ENCODE measurements at regions not wholly inside any gene's neighbourhood (a gene's known extent, or its start where the extent isn't known, plus 50 kb on each side); places are given as distances from the start of the nearest gene placed in this dataset.

DNA sequence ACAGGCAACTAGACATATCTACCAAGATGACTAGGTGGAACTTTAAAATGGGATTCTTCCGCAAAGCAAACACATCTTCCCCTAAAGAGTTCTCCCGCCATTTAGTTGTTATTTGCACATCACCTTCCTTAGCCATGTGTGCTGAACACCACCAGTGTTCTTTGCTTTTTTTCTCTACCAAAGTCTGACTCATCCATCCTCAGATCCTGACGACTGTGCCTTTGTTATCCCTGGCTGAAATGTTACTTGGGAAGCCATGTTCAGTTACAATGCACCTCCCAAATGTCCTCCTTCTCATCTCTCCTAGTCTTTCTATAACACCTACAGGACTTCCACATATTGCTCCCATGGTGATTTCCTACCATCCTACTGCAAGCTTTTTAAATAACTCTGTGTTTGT is 593.5 kb upstream of the ARID1B start:
- no peaks in the 10 kb centered on the region for H3K27me3 Mint-ChIP-seq

DNA sequence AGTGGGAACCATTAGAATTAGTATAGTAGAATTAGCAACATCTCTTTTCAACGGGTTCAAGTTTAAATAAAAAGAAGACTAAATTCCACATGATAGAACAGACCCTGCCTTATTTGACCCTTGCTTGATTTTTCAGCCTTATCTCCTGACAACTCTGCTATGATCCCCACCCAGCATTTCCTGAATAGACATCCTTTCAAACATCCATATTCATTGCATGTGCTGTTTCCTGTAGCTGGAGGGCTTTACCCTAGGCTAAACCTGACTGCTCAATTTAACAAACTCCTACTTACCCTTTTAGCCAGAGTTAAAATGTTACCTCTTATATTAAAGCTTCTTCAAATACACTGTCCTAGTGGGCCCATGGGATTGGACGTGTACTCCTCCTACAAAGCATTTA is 594.8 kb upstream of the ARID1B start:
- no peaks in the 10 kb centered on the region for H3K36me3 Mint-ChIP-seq
- H3K4me3 Mint-ChIP-seq, result no peak overlapping the region
- H3K4me1 Mint-ChIP-seq (ENCODE audit: low read depth), result no peaks in the 10 kb centered on the region
- peaks cover 4% of the 10 kb centered on the region for H3K9me3 Mint-ChIP-seq (ENCODE audit: low read depth)
- H3K27ac Mint-ChIP-seq, result no peak overlapping the region
- H3K27me3 Mint-ChIP-seq, result no peaks in the 10 kb centered on the region

More for the DNA sequence above, 593.5 kb upstream of the ARID1B start:
- H3K4me3 Mint-ChIP-seq, result no peak overlapping the region
- no peaks in the 10 kb centered on the region for H3K9me3 Mint-ChIP-seq (ENCODE audit: low read depth)
- H3K27ac Mint-ChIP-seq, result no peak overlapping the region
- H3K36me3 Mint-ChIP-seq, result no peaks in the 10 kb centered on the region
- H3K4me1 Mint-ChIP-seq (ENCODE audit: low read depth), result no peaks in the 10 kb centered on the region

DNA sequence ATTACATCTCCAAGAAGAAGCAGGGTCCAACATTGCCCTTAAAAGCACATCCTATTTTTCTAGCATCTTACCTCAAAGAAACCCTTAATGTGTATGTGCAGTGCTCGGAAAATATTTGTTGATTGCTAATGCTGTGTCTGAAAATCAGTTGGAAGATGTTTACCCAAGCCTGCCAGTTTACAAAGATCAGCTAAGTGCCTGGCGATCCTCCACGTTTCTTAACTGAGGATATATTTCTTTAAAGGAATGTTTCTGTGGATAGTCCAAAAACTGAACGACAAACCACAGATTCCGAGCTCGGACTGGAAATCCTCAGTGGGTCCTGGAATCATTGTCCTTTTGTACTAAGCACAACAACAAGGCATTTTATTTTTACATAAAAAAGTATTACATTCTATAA is 595.7 kb upstream of the ARID1B start:
- no peaks in the 10 kb centered on the region for H3K27me3 Mint-ChIP-seq
- no peaks in the 10 kb centered on the region for H3K36me3 Mint-ChIP-seq
- H3K4me1 Mint-ChIP-seq (ENCODE audit: low read depth), result no peaks in the 10 kb centered on the region
- H3K27ac Mint-ChIP-seq, result no peak overlapping the region
- H3K4me3 Mint-ChIP-seq, result no peak overlapping the region
- H3K9me3 Mint-ChIP-seq (ENCODE audit: low read depth), result peaks cover 4% of the 10 kb centered on the region

DNA sequence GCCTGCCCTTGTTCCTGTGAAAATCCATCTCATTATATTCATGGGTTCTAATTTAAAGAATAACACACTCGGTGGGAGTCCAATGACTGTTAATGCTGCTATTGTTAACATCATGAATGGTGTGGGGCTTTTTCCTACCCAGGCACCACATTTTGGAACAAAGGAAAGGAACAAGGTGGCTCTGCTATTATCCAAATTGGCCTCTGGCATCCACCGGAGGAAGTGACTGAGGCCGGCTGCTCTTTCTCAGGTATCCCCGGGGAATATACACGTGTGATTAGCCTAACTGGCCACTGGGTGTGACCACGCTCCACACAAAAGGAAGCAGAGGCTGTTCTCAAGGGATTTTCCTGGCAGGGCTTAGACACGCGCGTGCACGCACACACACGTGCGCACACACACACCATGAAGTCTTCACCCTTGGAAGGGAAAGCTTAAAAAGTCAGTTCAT is 601.2 kb upstream of the ARID1B start:
- Mint-ChIP-seq H3K4me1 (ENCODE audit: low read depth) (peaks cover 11% of the 10 kb centered on the region), H3K9me3 (ENCODE audit: low read depth) (peaks cover 4% of the 10 kb centered on the region), H3K36me3 (no peaks in the 10 kb centered on the region), H3K27me3 (no peaks in the 10 kb centered on the region), H3K4me3 (no peak overlapping the region), H3K27ac (no peak overlapping the region)

DNA sequence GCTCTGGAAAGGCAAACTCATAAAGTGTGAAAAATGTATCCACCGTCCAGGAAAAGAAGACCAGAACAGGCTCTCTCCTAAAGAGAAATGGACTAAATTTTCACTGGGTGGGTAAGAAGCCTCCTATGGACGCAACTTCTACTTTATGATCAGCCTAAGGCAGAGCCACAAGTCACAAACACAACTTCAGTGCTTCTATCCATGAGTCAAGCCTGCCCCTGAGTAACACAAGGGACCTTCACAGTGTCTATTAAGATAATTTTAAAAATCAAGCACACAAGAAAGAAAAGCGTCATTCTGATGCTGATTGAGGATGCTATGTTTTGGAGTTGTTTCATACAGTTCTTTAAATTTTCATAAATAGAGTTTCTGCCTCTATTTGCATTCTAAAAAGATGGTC is 601.7 kb upstream of the ARID1B start:
- no peaks in the 10 kb centered on the region for H3K27me3 Mint-ChIP-seq
- H3K4me3 Mint-ChIP-seq, result no peak overlapping the region
- peaks cover 11% of the 10 kb centered on the region for H3K4me1 Mint-ChIP-seq (ENCODE audit: low read depth)
- no peaks in the 10 kb centered on the region for H3K36me3 Mint-ChIP-seq
- peaks cover 4% of the 10 kb centered on the region for H3K9me3 Mint-ChIP-seq (ENCODE audit: low read depth)
- no peak overlapping the region for H3K27ac Mint-ChIP-seq

DNA sequence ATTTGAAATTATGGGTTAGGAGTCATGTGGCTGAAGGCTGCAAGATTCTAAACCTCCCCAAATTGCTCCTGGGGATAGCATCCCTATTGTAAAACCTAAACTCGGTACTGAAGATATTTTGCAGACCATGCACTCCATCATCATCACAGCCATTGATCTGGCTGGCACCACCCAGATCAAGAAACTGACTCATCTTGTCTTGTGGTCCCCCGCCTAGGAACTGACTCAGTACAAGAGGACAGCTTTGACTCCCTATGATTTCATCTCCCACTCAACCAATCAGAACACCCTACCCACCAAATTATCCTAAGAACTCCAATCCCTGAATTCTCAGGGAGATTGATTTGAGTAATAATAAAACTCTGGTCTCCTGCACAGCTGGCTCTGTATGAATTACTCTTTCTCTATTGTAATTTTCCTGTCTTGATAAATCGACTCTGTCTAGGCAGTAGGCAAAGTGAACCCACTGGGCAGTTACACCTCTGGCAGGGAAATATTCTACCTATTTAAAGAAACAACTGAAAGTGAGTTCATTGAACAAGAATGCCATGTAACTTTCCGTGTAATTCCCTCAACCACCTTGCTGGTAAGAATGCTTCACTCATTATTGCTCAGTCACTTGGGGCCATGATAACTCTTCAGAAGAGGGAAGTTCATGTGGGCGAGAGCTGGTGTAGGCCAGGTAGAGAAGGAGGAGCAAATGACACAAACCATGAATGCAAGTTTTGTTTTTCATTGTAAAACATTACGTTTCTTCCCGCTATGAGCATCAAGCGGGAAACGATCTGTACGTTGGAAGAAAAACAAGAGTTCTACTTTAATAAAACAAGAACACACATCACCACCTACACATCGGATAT is 602.9 kb upstream of the ARID1B start:
- Mint-ChIP-seq H3K4me1 (ENCODE audit: low read depth) (peaks cover 13% of the 10 kb centered on the region), H3K27me3 (no peaks in the 10 kb centered on the region), H3K27ac (no peak overlapping the region), H3K9me3 (ENCODE audit: low read depth) (peaks cover 4% of the 10 kb centered on the region), H3K36me3 (no peaks in the 10 kb centered on the region), H3K4me3 (no peak overlapping the region)

DNA sequence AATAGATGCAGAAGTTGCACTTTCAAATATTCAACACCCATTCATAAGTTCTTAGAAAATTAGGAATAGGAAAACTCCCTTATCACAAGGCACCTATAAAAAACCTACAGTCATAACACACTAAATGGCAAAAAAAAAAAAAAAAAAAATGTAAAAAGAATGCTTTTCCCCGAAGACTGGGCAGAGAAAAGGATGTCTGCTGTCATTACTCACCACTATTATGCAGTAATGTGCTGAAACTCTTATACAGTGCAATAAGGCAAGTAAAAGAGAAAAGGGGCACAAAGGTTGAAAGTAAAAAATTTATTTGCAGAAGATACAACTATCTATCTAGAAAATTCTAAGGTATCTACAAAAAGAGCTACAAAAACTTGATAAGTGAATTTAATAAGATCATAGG is 607.8 kb upstream of the ARID1B start:
- Mint-ChIP-seq H3K27ac (no peak overlapping the region), H3K4me1 (ENCODE audit: low read depth) (peaks cover 33% of the 10 kb centered on the region), H3K27me3 (no peaks in the 10 kb centered on the region), H3K4me3 (no peak overlapping the region), H3K36me3 (no peaks in the 10 kb centered on the region), H3K9me3 (ENCODE audit: low read depth) (no peaks in the 10 kb centered on the region)

DNA sequence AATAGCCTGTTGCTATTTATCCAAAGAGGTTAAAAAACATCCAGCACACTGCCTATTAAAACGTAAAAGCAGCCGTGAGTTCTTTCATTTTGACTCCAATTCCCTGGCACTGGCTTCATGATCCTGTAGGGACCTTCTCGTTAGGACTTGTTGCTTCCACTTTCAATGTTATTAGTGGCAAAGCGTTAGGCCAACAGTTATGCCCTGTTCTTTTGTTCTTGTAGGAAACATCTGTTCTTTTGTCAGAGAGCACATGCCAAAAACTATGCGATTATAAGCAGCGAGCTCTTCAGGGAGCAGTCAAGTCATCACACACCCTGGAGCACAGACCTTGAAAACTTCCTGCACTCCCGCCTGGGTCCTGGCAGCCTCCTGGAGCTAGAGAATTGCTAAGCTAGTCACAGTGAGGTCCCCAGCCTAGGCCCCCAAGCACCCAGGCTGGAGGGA is 609.5 kb upstream of the ARID1B start:
- Mint-ChIP-seq H3K36me3 (no peaks in the 10 kb centered on the region), H3K9me3 (ENCODE audit: low read depth) (no peaks in the 10 kb centered on the region), H3K27ac (peak overlapping the region; percentile 46), H3K4me3 (peak overlapping the region; percentile 78), H3K4me1 (ENCODE audit: low read depth) (peaks cover 33% of the 10 kb centered on the region), H3K27me3 (no peaks in the 10 kb centered on the region)

DNA sequence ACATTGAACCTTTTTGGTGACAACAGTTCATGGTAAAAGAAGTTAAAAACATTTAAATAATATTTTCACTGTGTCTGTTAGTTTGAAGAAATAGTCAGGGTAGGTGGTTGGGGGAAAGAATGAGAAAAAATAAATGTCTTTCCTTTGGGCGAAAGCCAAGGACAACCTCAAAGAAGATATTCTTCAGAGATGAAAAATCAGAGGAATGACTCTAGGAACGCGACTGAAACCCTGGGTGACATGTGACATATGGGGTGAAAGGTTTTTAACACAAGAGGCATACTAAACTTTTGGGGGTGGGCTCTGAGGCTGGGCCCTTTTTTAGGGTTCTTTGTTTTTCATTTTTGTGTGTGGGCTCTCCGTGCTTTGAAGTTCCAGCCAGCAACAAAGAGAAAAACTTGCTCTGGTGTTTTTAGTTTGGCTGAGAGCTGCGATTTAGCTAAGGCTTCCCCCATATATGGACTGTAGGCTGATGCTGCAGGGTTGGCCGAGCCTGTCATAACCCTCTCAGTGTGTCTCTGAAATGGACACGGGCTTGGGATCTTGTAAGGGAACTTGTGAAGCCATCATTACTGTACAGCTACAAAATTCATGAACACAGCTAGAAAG is 610.1 kb upstream of the ARID1B start:
- Mint-ChIP-seq H3K4me1 (ENCODE audit: low read depth) (peaks cover 33% of the 10 kb centered on the region), H3K27ac (peak overlapping the region; percentile 46), H3K36me3 (no peaks in the 10 kb centered on the region), H3K9me3 (ENCODE audit: low read depth) (no peaks in the 10 kb centered on the region), H3K27me3 (no peaks in the 10 kb centered on the region), H3K4me3 (peak overlapping the region; percentile 78)

DNA sequence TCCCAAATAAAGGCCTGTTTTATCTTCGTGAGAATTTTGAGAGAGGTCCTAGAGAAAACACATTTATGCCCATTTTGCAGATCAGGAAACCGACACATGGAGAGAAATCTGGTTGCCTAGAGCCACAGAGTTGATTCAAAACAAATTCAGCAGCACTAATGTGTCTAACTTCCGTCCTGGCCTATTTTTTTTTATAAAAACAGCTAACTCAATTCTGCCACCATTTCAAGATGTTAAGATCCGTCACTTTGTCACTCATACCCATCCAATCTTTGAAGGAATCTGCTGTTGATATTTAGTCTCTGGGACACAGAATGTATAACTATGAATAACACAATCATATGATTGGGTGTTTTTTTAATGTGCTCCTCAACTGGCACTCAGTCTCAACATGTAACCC is 611.1 kb upstream of the ARID1B start:
- Mint-ChIP-seq H3K4me1 (ENCODE audit: low read depth) (peaks cover 33% of the 10 kb centered on the region), H3K36me3 (no peaks in the 10 kb centered on the region), H3K4me3 (no peak overlapping the region)

DNA sequence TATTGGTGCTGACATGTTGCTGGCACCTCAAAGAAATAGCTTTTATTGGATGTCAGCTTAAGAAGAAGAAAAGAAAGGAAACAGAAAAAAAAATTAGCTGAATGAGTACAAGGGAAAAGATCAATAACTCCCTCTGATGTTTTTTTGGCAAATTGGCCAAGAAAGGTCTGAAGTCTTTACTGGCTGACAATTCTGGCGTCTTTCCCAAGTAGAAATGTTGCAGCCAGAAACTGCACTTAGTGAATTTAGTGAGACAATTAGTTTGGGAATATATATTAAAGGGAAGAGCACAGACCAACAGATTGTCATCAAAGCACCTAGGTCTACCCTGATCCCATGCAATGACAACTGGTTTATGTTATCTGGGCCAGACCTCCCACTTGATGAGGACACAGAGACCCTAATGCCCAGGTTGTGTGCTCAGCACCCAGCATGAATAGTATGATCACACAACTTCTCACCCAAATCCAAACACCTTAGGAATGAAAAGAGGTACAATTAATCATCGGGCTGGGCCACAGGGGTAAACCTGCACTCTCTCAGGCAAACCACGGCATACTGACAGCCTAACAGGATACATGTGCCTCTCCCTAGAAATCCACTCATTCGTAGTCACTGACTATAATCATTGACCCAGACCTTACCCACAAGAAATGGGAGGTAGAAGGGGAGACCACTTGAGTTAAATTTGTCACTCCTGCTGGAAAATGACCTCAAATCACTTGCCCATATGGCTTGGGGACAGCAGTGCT is 612.3 kb upstream of the ARID1B start:
- peaks cover 33% of the 10 kb centered on the region for H3K4me1 Mint-ChIP-seq (ENCODE audit: low read depth)
- no peak overlapping the region for H3K27ac Mint-ChIP-seq
- no peaks in the 10 kb centered on the region for H3K36me3 Mint-ChIP-seq
- H3K27me3 Mint-ChIP-seq, result no peaks in the 10 kb centered on the region
- no peaks in the 10 kb centered on the region for H3K9me3 Mint-ChIP-seq (ENCODE audit: low read depth)
- no peak overlapping the region for H3K4me3 Mint-ChIP-seq

More for the DNA sequence above, 611.1 kb upstream of the ARID1B start:
- no peaks in the 10 kb centered on the region for H3K9me3 Mint-ChIP-seq (ENCODE audit: low read depth)
- no peaks in the 10 kb centered on the region for H3K27me3 Mint-ChIP-seq
- no peak overlapping the region for H3K27ac Mint-ChIP-seq

DNA sequence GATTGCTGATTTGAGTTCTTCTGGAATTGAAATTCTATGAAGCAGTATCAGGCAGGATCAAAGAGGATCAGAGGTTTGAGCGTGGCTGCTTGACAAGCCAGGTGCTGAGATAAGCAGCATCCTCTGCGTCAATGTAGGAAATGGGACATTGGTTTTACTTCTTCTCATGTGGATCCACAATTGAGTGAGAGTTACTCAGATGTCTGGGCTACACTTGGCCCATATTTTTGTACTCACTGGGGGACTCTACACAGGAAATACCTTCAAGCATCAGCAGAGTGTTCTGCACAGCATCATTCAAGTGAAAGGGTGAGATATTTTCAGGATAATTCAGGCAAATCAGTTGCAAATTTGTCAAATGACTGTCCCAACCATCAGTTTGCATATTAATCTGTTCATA is 613.9 kb upstream of the ARID1B start:
- Mint-ChIP-seq H3K36me3 (no peaks in the 10 kb centered on the region), H3K4me3 (no peak overlapping the region), H3K4me1 (ENCODE audit: low read depth) (peaks cover 31% of the 10 kb centered on the region), H3K9me3 (ENCODE audit: low read depth) (no peaks in the 10 kb centered on the region), H3K27me3 (no peaks in the 10 kb centered on the region), H3K27ac (no peak overlapping the region)

DNA sequence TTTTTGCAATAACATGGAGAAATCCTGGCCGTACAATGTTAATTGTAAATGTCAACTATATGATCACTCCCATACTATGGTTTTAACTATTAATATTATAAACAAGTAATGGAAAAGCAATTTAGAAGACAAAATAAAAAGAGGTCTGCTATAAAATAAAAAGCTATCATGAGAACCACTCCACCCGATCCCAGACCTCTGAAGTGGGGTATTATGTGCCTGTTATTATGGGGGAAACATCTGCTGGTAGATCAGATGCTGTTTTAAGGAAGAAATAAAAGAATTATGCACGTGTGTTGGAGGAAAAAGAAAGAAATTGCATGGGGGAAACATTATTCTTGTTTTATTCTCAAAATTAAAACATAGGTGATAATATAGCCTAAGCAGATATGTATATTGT is 615.7 kb upstream of the ARID1B start:
- no peaks in the 10 kb centered on the region for H3K9me3 Mint-ChIP-seq (ENCODE audit: low read depth)

DNA sequence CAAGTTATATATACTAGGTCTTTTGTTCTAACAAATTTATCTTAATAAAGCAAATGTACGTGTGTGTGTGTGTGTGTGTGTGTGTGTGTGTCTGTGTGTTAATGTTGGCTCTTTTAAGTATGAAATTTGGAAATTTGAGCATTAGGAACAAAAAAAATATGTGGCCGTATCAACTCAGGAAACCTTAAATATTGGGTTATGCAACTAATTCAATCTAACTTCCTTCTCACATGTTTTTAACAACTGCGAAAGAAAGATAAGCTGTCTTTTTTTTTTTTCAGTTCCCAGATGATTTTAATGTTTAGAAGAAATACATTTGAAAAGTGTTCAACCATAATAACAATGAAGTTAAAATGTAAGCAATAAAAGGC is 616.4 kb upstream of the ARID1B start:
- no peak overlapping the region for H3K4me3 Mint-ChIP-seq
- no peak overlapping the region for H3K27ac Mint-ChIP-seq
- H3K36me3 Mint-ChIP-seq, result no peaks in the 10 kb centered on the region
- no peaks in the 10 kb centered on the region for H3K9me3 Mint-ChIP-seq (ENCODE audit: low read depth)
- peaks cover 8% of the 10 kb centered on the region for H3K4me1 Mint-ChIP-seq (ENCODE audit: low read depth)
- no peaks in the 10 kb centered on the region for H3K27me3 Mint-ChIP-seq

More for the DNA sequence above, 615.7 kb upstream of the ARID1B start:
- Mint-ChIP-seq H3K36me3 (no peaks in the 10 kb centered on the region), H3K27ac (no peak overlapping the region), H3K4me3 (no peak overlapping the region), H3K4me1 (ENCODE audit: low read depth) (peaks cover 15% of the 10 kb centered on the region), H3K27me3 (no peaks in the 10 kb centered on the region)

Data from activated naive CD8-positive, alpha-beta T cell (primary cell).